Neuronal stem cell (in vitro differentiated cells): ENCODE measurements at regions not wholly inside any gene's neighbourhood (a gene's known extent, or its start where the extent isn't known, plus 50 kb on each side); places are given as distances from the start of the nearest gene placed in this dataset.
A peak's percentile ranks its signal among the peaks of the same experiment; 100 is the strongest.

ENCODE experiments used
- DNase-seq: peaks from one replicate; pipeline ENCODE4 v3.0.0-alpha.2; 2013; ENCODE audit warnings: low spot score
- H2AFZ ChIP-seq: one replicate; pipeline ENCODE4 v1.6.1; 2013; ENCODE audit warnings: mild to moderate bottlenecking, low read length, inconsistent platforms
- H2AK5ac ChIP-seq: 2 replicates; pipeline ENCODE4 v1.6.1; 2013; ENCODE audit warnings: low read depth, mild to moderate bottlenecking, inconsistent platforms, low read length, moderate library complexity, mixed read lengths
- H2BK120ac ChIP-seq: 2 replicates; pipeline ENCODE4 v1.6.1; 2013; ENCODE audit warnings: low read depth, mild to moderate bottlenecking, inconsistent platforms, low read length, moderate library complexity, mixed read lengths
- H2BK12ac ChIP-seq: one replicate; pipeline ENCODE4 v1.6.1; 2013; ENCODE audit warnings: low read length, inconsistent platforms
- H2BK15ac ChIP-seq: 2 replicates; pipeline ENCODE4 v1.6.1; 2013; ENCODE audit warnings: mild to moderate bottlenecking, low read length, inconsistent platforms, mixed read lengths
- H2BK5ac ChIP-seq: one replicate; pipeline ENCODE4 v1.6.1; 2013; ENCODE audit warnings: inconsistent platforms, mild to moderate bottlenecking, low read length, moderate library complexity
- H3K14ac ChIP-seq: one replicate; pipeline ENCODE4 v1.6.1; 2013; ENCODE audit warnings: low read length, inconsistent platforms
- H3K18ac ChIP-seq: 2 replicates; pipeline ENCODE4 v1.6.1; 2013; ENCODE audit warnings: low read length, inconsistent platforms
- H3K23ac ChIP-seq: 2 replicates; pipeline ENCODE4 v1.6.1; 2013; ENCODE audit warnings: low read depth, mild to moderate bottlenecking, mixed read lengths, low read length, inconsistent platforms; ENCODE audit not compliant: poor library complexity
- H3K27ac ChIP-seq: replicated peaks from 3 replicates; pipeline ENCODE4 v1.5.1; 2013; ENCODE audit warnings: low read length, inconsistent platforms
- H3K27me3 ChIP-seq, 3 experiments: 2 replicates each; pipeline ENCODE4 v1.6.1; 2013; ENCODE audit warnings: low read length in 3 of 3, mild to moderate bottlenecking in 2 of 3, inconsistent platforms in 1 of 3, low read depth in 1 of 3, mixed read lengths in 1 of 3, moderate library complexity in 1 of 3; ENCODE audit not compliant: control insufficient read depth in 3 of 3, insufficient read depth in 3 of 3
- H3K36me3 ChIP-seq, 2 donors: replicated peaks in 1 of 2; 2 replicates each; pipeline ENCODE4 v1.6.1; 2013; ENCODE audit warnings: low read length in 2 of 2; ENCODE audit not compliant: control insufficient read depth in 2 of 2, insufficient read depth in 2 of 2
- H3K4ac ChIP-seq: 2 replicates; pipeline ENCODE4 v1.6.1; 2013; ENCODE audit warnings: inconsistent platforms, mild to moderate bottlenecking, low read length, moderate library complexity
- H3K4me1 ChIP-seq, 2 donors: 1 replicate in 1 of 2; 2 replicates in 1 of 2; pipeline ENCODE4 v1.6.1; 2013; ENCODE audit warnings: low read length in 2 of 2, low read depth in 1 of 2; ENCODE audit not compliant: control insufficient read depth in 2 of 2, insufficient read depth in 1 of 2
- H3K4me2 ChIP-seq: one replicate; pipeline ENCODE4 v1.6.1; 2013; ENCODE audit warnings: mild to moderate bottlenecking, low read length, inconsistent platforms; ENCODE audit not compliant: insufficient read depth, poor library complexity, severe bottlenecking
- H3K4me3 ChIP-seq, 2 donors: 2 replicates each; pipeline ENCODE4 v1.5.1; 2013; ENCODE audit warnings: low read length in 2 of 2, mild to moderate bottlenecking in 2 of 2, inconsistent platforms in 1 of 2, moderate library complexity in 1 of 2
- H3K79me1 ChIP-seq: one replicate; pipeline ENCODE4 v1.6.1; 2013; ENCODE audit warnings: low read depth, mild to moderate bottlenecking, inconsistent platforms, low read length, moderate library complexity
- H3K9ac ChIP-seq: one replicate; pipeline ENCODE4 v1.6.1; 2013; ENCODE audit warnings: mild to moderate bottlenecking, low read depth, low read length, inconsistent platforms; ENCODE audit not compliant: poor library complexity
- H3K9me3 ChIP-seq, 2 donors: replicated peaks in 1 of 2; 2 replicates each; pipeline versions ENCODE3 to v1.6.1; 2013; ENCODE audit warnings: low read length in 2 of 2, mild to moderate bottlenecking in 2 of 2, inconsistent platforms in 1 of 2, low read depth in 1 of 2, mixed read lengths in 1 of 2, moderate library complexity in 1 of 2; ENCODE audit not compliant: control insufficient read depth in 2 of 2, insufficient read depth in 1 of 2
- H4K8ac ChIP-seq: one replicate; pipeline ENCODE4 v1.6.1; 2013; ENCODE audit warnings: low read depth, mild to moderate bottlenecking, inconsistent platforms, low read length, moderate library complexity
- H4K91ac ChIP-seq: one replicate; pipeline ENCODE4 v1.6.1; 2013; ENCODE audit warnings: low read length, low read depth, mild to moderate bottlenecking, inconsistent platforms; ENCODE audit not compliant: poor library complexity
- WGBS, 2 donors: extraction: QIAGEN DNeasy Blood & Tissue Kit; methylation state at CpG; one replicate each; pipeline ENCODE4 v1.1.7; 2013; ENCODE audit warnings: missing lambda C conversion rate in 2 of 2, mixed read lengths in 1 of 2; ENCODE audit not compliant: insufficient read length in 2 of 2, insufficient replicate concordance in 1 of 2; ENCODE audit errors: extremely low coverage in 2 of 2; 5-methylcytosine and 5-hydroxymethylcytosine counted together

- WGBS, 2 donors = no CpG with 5 or more reads among the region's 17 CpGs
- Histone ChIP-seq H2BK5ac (peak overlapping the region; percentile 70), H2BK120ac (peak overlapping the region; percentile 54), H3K23ac (peak overlapping the region; percentile 57), H3K4me2 (no peak overlapping the region), H3K18ac (peak overlapping the region; percentile 5), H3K4me1 (peaks cover 20 to 56% of the 10 kb centered on the region in 2 donors), H3K9ac (peak overlapping the region; percentile 55), H2AK5ac (peak overlapping the region; percentile 99), H2BK15ac (peak overlapping the region; percentile 96), H3K4ac (peak overlapping the region; percentile 84), H3K9me3 (no peaks in the 10 kb centered on the region), H3K4me3 (no peak overlapping the region), H4K8ac (no peak overlapping the region), H3K27me3 (no peaks in the 10 kb centered on the region), H2BK12ac (peak overlapping the region; percentile 97), H3K14ac (no peak overlapping the region), H2AFZ (peak overlapping the region; percentile 56), H3K27ac (no peak overlapping the region), H3K36me3 (no peaks in the 10 kb centered on the region), H4K91ac (peak overlapping the region; percentile 65), H3K79me1 (no peaks in the 10 kb centered on the region)
- no peak for DNase-seq
Observed at GRCh38 chr9:136605988-136606660, 56.6 kb upstream of the EGFL7 start.

- no peak overlapping the region for H3K4me3 ChIP-seq
- H3K4me2 ChIP-seq = no peak overlapping the region
- H3K14ac ChIP-seq = peak overlapping the region; percentile 95
- H2BK120ac ChIP-seq = peak overlapping the region; percentile 54
- no peak overlapping the region for H4K91ac ChIP-seq
- H3K9me3 ChIP-seq = peaks cover 0 to 2% of the 10 kb centered on the region in 2 donors
- no peak overlapping the region for H3K9ac ChIP-seq
- no peaks in the 10 kb centered on the region for H3K79me1 ChIP-seq
- H3K4me1 ChIP-seq = peaks cover 25 to 57% of the 10 kb centered on the region in 2 donors
- peak overlapping the region; percentile 70 for H2BK5ac ChIP-seq
- peak overlapping the region; percentile 88 for H3K18ac ChIP-seq
- H3K4ac ChIP-seq = peak overlapping the region; percentile 78
- H2BK15ac ChIP-seq = peak overlapping the region; percentile 96
- DNase-seq = no peak
- no CpG with 5 or more reads among the region's 26 CpGs for WGBS, 2 donors
- H2AFZ ChIP-seq = no peak overlapping the region
- no peaks in the 10 kb centered on the region for H3K27me3 ChIP-seq
- no peak overlapping the region for H3K27ac ChIP-seq
- peak overlapping the region; percentile 86 for H2AK5ac ChIP-seq
- H2BK12ac ChIP-seq = peak overlapping the region; percentile 75
- no peak overlapping the region for H4K8ac ChIP-seq
- no peaks in the 10 kb centered on the region for H3K36me3 ChIP-seq
- H3K23ac ChIP-seq = peak overlapping the region; percentile 90
Observed at GRCh38 chr9:136604823-136605525, 57.7 kb upstream of the EGFL7 start.

- no peak overlapping the region for H3K4me2 ChIP-seq
- peak overlapping the region; percentile 96 for H2BK12ac ChIP-seq
- H2BK15ac ChIP-seq = peak overlapping the region; percentile 96
- no peaks in the 10 kb centered on the region for H3K36me3 ChIP-seq
- no peaks in the 10 kb centered on the region for H3K27me3 ChIP-seq
- H3K4ac ChIP-seq = peak overlapping the region; percentile 37
- H4K8ac ChIP-seq = peak overlapping the region; percentile 27
- no peak overlapping the region for H3K9ac ChIP-seq
- peaks cover 30 to 57% of the 10 kb centered on the region in 2 donors for H3K4me1 ChIP-seq
- H2AK5ac ChIP-seq = peak overlapping the region; percentile 86
- WGBS, 2 donors = no CpG with 5 or more reads among the region's 33 CpGs
- H4K91ac ChIP-seq = no peak overlapping the region
- peak overlapping the region; percentile 43 for H3K14ac ChIP-seq
- H3K23ac ChIP-seq = peak overlapping the region; percentile 90
- H3K18ac ChIP-seq = peak overlapping the region; percentile 88
- H3K27ac ChIP-seq = no peak overlapping the region
- H2AFZ ChIP-seq = no peak overlapping the region
- peak overlapping the region; percentile 78 for H2BK5ac ChIP-seq
- H3K79me1 ChIP-seq = no peaks in the 10 kb centered on the region
- H2BK120ac ChIP-seq = no peak overlapping the region
- H3K4me3 ChIP-seq = no peak overlapping the region
- peaks cover 0 to 2% of the 10 kb centered on the region in 2 donors for H3K9me3 ChIP-seq
- DNase-seq = no peak
Observed at GRCh38 chr9:136603901-136604814, 58.3 kb upstream of the NOTCH1 start.
